ENCODE measurements at regions not wholly inside any gene's neighbourhood (a gene's known extent, or its start where the extent isn't known, plus 50 kb on each side); places are given as distances from the start of the nearest gene placed in this dataset.
"Not testable (repeated sequence)": the region's sequence is repeated elsewhere in the genome, so short reads cannot be mapped to it uniquely, and the experiment has no call there.

- no peak for TF ChIP-seq CTCF (IDR thresholded peaks at IDR 0.05; ENCODE audit: control insufficient read depth, extremely low read depth, insufficient read depth)
- no peak for DNase-seq (ENCODE audit: low read depth)
- no peak overlapping the region for H3K4me3 ChIP-seq (ENCODE audit: low read depth, low read length)
These were observed 1829.1 kb downstream of the LRRC4C start for GRCh38 chr11:39630365-39630764.

- TF ChIP-seq CTCF (IDR thresholded peaks at IDR 0.05; ENCODE audit: control insufficient read depth, extremely low read depth, insufficient read depth): no peak
- no peak for DNase-seq (ENCODE audit: low read depth)
- no peak overlapping the region for H3K4me3 ChIP-seq (ENCODE audit: low read depth, low read length)
These were observed 1831.1 kb downstream of the LRRC4C start for GRCh38 chr11:39628311-39628710.

GRCh38 chr11:39620309-39620708, 1839.1 kb downstream of the LRRC4C start:
- not testable (repeated sequence) for DNase-seq (ENCODE audit: low read depth); H3K4me3 ChIP-seq (ENCODE audit: low read depth, low read length)

GRCh38 chr11:39617971-39618370, 1841.5 kb downstream of the LRRC4C start:
- no peak for TF ChIP-seq CTCF (IDR thresholded peaks at IDR 0.05; ENCODE audit: control insufficient read depth, extremely low read depth, insufficient read depth)
- no peak for DNase-seq (ENCODE audit: low read depth)
- H3K4me3 ChIP-seq (ENCODE audit: low read depth, low read length): no peak overlapping the region

- H3K4me3 ChIP-seq (ENCODE audit: low read depth, low read length): no peak overlapping the region
- DNase-seq (ENCODE audit: low read depth): no peak
- TF ChIP-seq CTCF (IDR thresholded peaks at IDR 0.05; ENCODE audit: control insufficient read depth, extremely low read depth, insufficient read depth): no peak
These were observed 1870.1 kb downstream of the LRRC4C start for GRCh38 chr11:39589391-39589790.

- no peak overlapping the region for H3K4me3 ChIP-seq (ENCODE audit: low read depth, low read length)
- no peak for TF ChIP-seq CTCF (IDR thresholded peaks at IDR 0.05; ENCODE audit: control insufficient read depth, extremely low read depth, insufficient read depth)
- no peak for DNase-seq (ENCODE audit: low read depth)
These were observed 1873.4 kb downstream of the LRRC4C start for GRCh38 chr11:39586036-39586435.

- no peak for TF ChIP-seq CTCF (IDR thresholded peaks at IDR 0.05; ENCODE audit: control insufficient read depth, extremely low read depth, insufficient read depth)
- DNase-seq (ENCODE audit: low read depth): no peak
- H3K4me3 ChIP-seq (ENCODE audit: low read depth, low read length): no peak overlapping the region
These were observed 1888.4 kb downstream of the LRRC4C start for GRCh38 chr11:39571081-39571480.

- H3K4me3 ChIP-seq (ENCODE audit: low read depth, low read length): no peak overlapping the region
- no peak for DNase-seq (ENCODE audit: low read depth)
- TF ChIP-seq CTCF (IDR thresholded peaks at IDR 0.05; ENCODE audit: control insufficient read depth, extremely low read depth, insufficient read depth): no peak
These were observed 1888.9 kb downstream of the LRRC4C start for GRCh38 chr11:39570526-39570925.
